DOHH2 (cell line): ENCODE measurements at regions not wholly inside any gene's neighbourhood (a gene's known extent, or its start where the extent isn't known, plus 50 kb on each side); places are given as distances from the start of the nearest gene placed in this dataset.
"Not testable (repeated sequence)": the region's sequence is repeated elsewhere in the genome, so short reads cannot be mapped to it uniquely, and the experiment has no call there.

Experiments used
- EZH2phosphoT487 ChIP-seq: fragments of 200-600 bp; sonication (generic); IDR thresholded peaks from 2 replicates; pipeline ENCODE4 v1.6.1; 2017; ENCODE audit warnings: borderline replicate concordance, mild to moderate bottlenecking, antibody characterized with exemption, low read length, moderate library complexity, mixed read lengths
- TF ChIP-seq, protein P1 (sequence below): fragments of 200-600 bp; sonication (generic); IDR thresholded peaks from one replicate; pipeline ENCODE4 v1.5.1; 2014; ENCODE audit warnings: antibody characterized with exemption, mild to moderate bottlenecking, low read depth, low read length; ENCODE audit not compliant: poor library complexity, severe bottlenecking

DNA sequence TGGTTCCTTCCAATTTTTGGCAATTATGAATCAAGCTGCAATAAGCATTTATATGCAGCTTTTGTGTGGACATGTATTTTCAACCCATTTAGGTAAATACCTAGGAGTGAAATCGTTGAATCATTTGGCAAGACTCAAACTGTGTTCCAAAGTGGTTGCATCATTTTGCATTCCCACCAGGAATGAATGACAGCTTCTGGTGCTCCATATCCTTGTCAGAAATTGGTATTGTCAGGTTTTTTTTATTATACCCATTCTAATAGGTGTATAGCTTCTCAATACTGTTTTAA, 290.7 kb downstream of the CNTNAP3B start:
- TF ChIP-seq, protein P1, sequence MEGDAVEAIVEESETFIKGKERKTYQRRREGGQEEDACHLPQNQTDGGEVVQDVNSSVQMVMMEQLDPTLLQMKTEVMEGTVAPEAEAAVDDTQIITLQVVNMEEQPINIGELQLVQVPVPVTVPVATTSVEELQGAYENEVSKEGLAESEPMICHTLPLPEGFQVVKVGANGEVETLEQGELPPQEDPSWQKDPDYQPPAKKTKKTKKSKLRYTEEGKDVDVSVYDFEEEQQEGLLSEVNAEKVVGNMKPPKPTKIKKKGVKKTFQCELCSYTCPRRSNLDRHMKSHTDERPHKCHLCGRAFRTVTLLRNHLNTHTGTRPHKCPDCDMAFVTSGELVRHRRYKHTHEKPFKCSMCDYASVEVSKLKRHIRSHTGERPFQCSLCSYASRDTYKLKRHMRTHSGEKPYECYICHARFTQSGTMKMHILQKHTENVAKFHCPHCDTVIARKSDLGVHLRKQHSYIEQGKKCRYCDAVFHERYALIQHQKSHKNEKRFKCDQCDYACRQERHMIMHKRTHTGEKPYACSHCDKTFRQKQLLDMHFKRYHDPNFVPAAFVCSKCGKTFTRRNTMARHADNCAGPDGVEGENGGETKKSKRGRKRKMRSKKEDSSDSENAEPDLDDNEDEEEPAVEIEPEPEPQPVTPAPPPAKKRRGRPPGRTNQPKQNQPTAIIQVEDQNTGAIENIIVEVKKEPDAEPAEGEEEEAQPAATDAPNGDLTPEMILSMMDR = not testable (repeated sequence)
- TF ChIP-seq EZH2phosphoT487 = not testable (repeated sequence)
